CD14-positive monocyte (primary cell): ENCODE measurements at regions not wholly inside any gene's neighbourhood (a gene's known extent, or its start where the extent isn't known, plus 50 kb on each side); places are given as distances from the start of the nearest gene placed in this dataset.

Experiments used
- DNase-seq, 3 donors: peaks; one replicate each; pipeline ENCODE4 v3.0.0-alpha.2; 2011 to 2022
- H2AFZ ChIP-seq: 2 replicates; pipeline ENCODE4 v1.6.0; 2012; ENCODE audit warnings: mild to moderate bottlenecking, low read depth, low read length, inconsistent platforms; ENCODE audit not compliant: insufficient read depth, poor library complexity, severe bottlenecking
- H3K27ac ChIP-seq, 2 donors: 1 replicate in 1 of 2; 2 replicates in 1 of 2; pipeline ENCODE4 v1.5.1; 2012 to 2013; ENCODE audit warnings: low read length in 2 of 2, control low read depth in 1 of 2, inconsistent platforms in 1 of 2, low read depth in 1 of 2, mild to moderate bottlenecking in 1 of 2
- H3K27me3 ChIP-seq, 2 donors: one replicate each; pipeline versions ENCODE4 v1.6.0 to v1.6.1; 2011 to 2013; ENCODE audit warnings: low read length in 2 of 2; ENCODE audit not compliant: control insufficient read depth in 2 of 2, insufficient read depth in 2 of 2
- H3K36me3 ChIP-seq, 2 donors: replicated peaks in 1 of 2; 1 replicate in 1 of 2; 2 replicates in 1 of 2; pipeline versions ENCODE4 v1.5.1 to v1.6.1; 2012 to 2013; ENCODE audit warnings: low read length in 2 of 2, control low read depth in 1 of 2, inconsistent platforms in 1 of 2, mild to moderate bottlenecking in 1 of 2; ENCODE audit not compliant: insufficient read depth in 2 of 2, control insufficient read depth in 1 of 2
- H3K4me1 ChIP-seq, 2 donors: 1 replicate in 1 of 2; 2 replicates in 1 of 2; pipeline versions ENCODE4 v1.5.1 to v1.6.1; 2012 to 2013; ENCODE audit warnings: low read length in 2 of 2, control low read depth in 1 of 2, inconsistent platforms in 1 of 2, mild to moderate bottlenecking in 1 of 2, moderate library complexity in 1 of 2; ENCODE audit not compliant: insufficient read depth in 2 of 2, control insufficient read depth in 1 of 2
- H3K4me2 ChIP-seq: replicated peaks from 2 replicates; pipeline ENCODE3; 2012; ENCODE audit warnings: low read length, moderate library complexity, mild to moderate bottlenecking; ENCODE audit not compliant: poor library complexity, severe bottlenecking; ENCODE audit errors: extremely low read depth
- H3K4me3 ChIP-seq, 3 experiments: fragments of 200-600 bp in 1 of 3; sonication (generic) in 1 of 3; replicated peaks in 1 of 3; 1 replicate in 2 of 3; 2 replicates in 1 of 3; pipeline ENCODE4 v1.5.1; 2011 to 2013; ENCODE audit warnings: low read length in 3 of 3, mild to moderate bottlenecking in 3 of 3, control low read depth in 2 of 3, low read depth in 2 of 3, inconsistent platforms in 1 of 3, moderate library complexity in 1 of 3
- H3K79me2 ChIP-seq: 2 replicates; pipeline ENCODE4 v1.6.0; 2012; ENCODE audit warnings: mild to moderate bottlenecking, control low read depth, inconsistent platforms, low read length, moderate library complexity; ENCODE audit not compliant: insufficient read depth
- H3K9ac ChIP-seq: 2 replicates; pipeline ENCODE4 v1.6.0; 2017; ENCODE audit warnings: low read length, mild to moderate bottlenecking; ENCODE audit not compliant: insufficient read depth, poor library complexity, severe bottlenecking
- H3K9me3 ChIP-seq, 2 donors: replicated peaks in 1 of 2; 1 replicate in 1 of 2; 2 replicates in 1 of 2; pipeline versions ENCODE4 v1.5.1 to v1.6.1; 2012 to 2013; ENCODE audit warnings: low read length in 2 of 2, control low read depth in 1 of 2; ENCODE audit not compliant: control insufficient read depth in 1 of 2, insufficient read depth in 1 of 2
- H4K20me1 ChIP-seq: 2 replicates; pipeline ENCODE4 v1.6.0; 2012; ENCODE audit warnings: mild to moderate bottlenecking, low read length, control low read depth, moderate library complexity; ENCODE audit not compliant: insufficient read depth
- H3K27ac Mint-ChIP-seq, 7 donors: one replicate each; pipeline ENCODE4 v1.8.0; 2020; ENCODE audit warnings: mild to moderate bottlenecking in 7 of 7, mixed read lengths in 7 of 7, moderate library complexity in 6 of 7, inconsistent platforms in 2 of 7
- H3K27me3 Mint-ChIP-seq, 3 donors: one replicate each; pipeline ENCODE4 v1.8.0; 2021 to 2022; ENCODE audit warnings: low read depth in 3 of 3, mild to moderate bottlenecking in 3 of 3, mixed read lengths in 3 of 3, moderate library complexity in 3 of 3, inconsistent platforms in 1 of 3
- H3K36me3 Mint-ChIP-seq, 2 donors: one replicate each; pipeline ENCODE4 v1.8.0; 2020; ENCODE audit warnings: mixed read lengths in 2 of 2, inconsistent platforms in 1 of 2, mild to moderate bottlenecking in 1 of 2
- H3K4me1 Mint-ChIP-seq: one replicate; pipeline ENCODE4 v1.8.0; 2020; ENCODE audit warnings: mild to moderate bottlenecking, mixed read lengths
- H3K4me3 Mint-ChIP-seq, 2 donors: one replicate each; pipeline ENCODE4 v1.8.0; 2020; ENCODE audit warnings: mild to moderate bottlenecking in 2 of 2, mixed read lengths in 2 of 2, moderate library complexity in 1 of 2
- H3K9me3 Mint-ChIP-seq, 7 donors: one replicate each; pipeline ENCODE4 v1.8.0; 2020 to 2022; ENCODE audit warnings: mixed read lengths in 7 of 7, mild to moderate bottlenecking in 6 of 7, moderate library complexity in 6 of 7, inconsistent platforms in 2 of 7
- CTCF ChIP-seq: fragments of 200-600 bp; IDR thresholded peaks from one replicate; pipeline ENCODE4 v1.8.0; 2022; ENCODE audit warnings: antibody characterized with exemption, mild to moderate bottlenecking
- WGBS: methylation state at CpG from one replicate; pipeline ENCODE4 v1.1.5; 2013; ENCODE audit warnings: missing lambda C conversion rate; ENCODE audit not compliant: insufficient coverage; 5-methylcytosine and 5-hydroxymethylcytosine counted together
- intact Hi-C, 2 donors: fragments of 100-400 bp; cut with micrococcal nuclease; formaldehyde crosslinking; loops; one replicate each; pipeline versions ENCODE4 v1.15.0 to v1.15.1; 2023

- peaks cover 0 to 8% (median 0%) of the 10 kb centered on the region in 7 donors for H3K9me3 Mint-ChIP-seq
- no peak overlapping the region for H3K4me3 Mint-ChIP-seq
- no peaks in the 10 kb centered on the region for H3K4me1 ChIP-seq
- H3K79me2 ChIP-seq: no peaks in the 10 kb centered on the region
- no peak overlapping the region for H3K4me3 ChIP-seq
- no peak overlapping the region for H3K27ac Mint-ChIP-seq
- intact Hi-C loops: no loop called here
- H3K27me3 Mint-ChIP-seq: no peaks in the 10 kb centered on the region
- no peak overlapping the region for H3K4me2 ChIP-seq
- no peak overlapping the region for H2AFZ ChIP-seq
- H3K4me1 Mint-ChIP-seq: no peaks in the 10 kb centered on the region
- TF ChIP-seq CTCF: no peak
- no peaks in the 10 kb centered on the region for H3K9me3 ChIP-seq
- H3K36me3 ChIP-seq: no peaks in the 10 kb centered on the region
- H3K9ac ChIP-seq: no peak overlapping the region
- no peaks in the 10 kb centered on the region for H3K27me3 ChIP-seq
- no peaks in the 10 kb centered on the region for H3K36me3 Mint-ChIP-seq
- no peak for DNase-seq
- H4K20me1 ChIP-seq: no peaks in the 10 kb centered on the region
- no peak overlapping the region for H3K27ac ChIP-seq
- no CpG with 5 or more reads among the region's 2 CpGs for WGBS
Observed at GRCh38 chr5:86439593-86440110, 178.1 kb upstream of the COX7C start.

DNA sequence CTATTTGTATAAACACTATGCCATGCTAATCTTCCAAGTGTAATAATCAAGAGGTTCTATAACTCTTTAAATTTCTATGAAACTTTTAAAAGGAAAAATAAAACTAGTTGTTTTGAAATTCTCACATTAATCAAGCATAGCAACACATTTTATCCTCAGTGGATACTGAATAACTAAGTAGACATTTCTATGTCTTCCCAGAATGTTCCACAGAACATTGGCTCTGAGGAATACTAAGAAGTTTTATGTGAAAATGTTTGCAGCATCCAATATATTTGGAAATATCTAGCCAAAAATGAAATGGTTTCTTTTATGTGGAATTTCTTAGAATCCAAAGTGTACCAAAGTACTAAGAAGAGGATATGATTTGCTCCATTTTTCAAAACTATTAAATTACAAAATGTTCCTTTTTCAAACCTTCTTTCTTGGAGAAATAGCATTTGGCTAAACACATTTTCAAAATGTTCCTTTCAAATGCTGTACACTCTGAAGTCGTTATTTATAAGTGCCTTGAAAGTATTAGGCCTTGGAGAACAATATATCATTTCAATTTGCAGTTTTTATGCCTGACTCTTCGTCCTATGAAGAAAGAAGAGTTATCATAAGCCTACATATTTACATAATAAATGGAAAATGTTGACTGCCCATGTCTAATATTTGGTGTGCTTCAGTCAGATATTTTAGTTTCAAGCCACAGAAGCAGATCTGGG, 175.6 kb upstream of the COX7C start:
- Histone ChIP-seq H3K36me3 (no peaks in the 10 kb centered on the region), H4K20me1 (no peaks in the 10 kb centered on the region), H3K79me2 (no peaks in the 10 kb centered on the region), H3K4me2 (no peak overlapping the region), H3K4me3 (no peak overlapping the region), H2AFZ (no peak overlapping the region), H3K4me1 (no peaks in the 10 kb centered on the region), H3K27me3 (no peaks in the 10 kb centered on the region), H3K9ac (no peak overlapping the region), H3K9me3 (no peaks in the 10 kb centered on the region), H3K27ac (no peak overlapping the region)
- intact Hi-C loops: no loop called here
- Mint-ChIP-seq H3K9me3 (peaks cover 0 to 8% (median 0%) of the 10 kb centered on the region in 7 donors), H3K4me3 (no peak overlapping the region), H3K4me1 (no peaks in the 10 kb centered on the region), H3K36me3 (no peaks in the 10 kb centered on the region), H3K27ac (no peak overlapping the region), H3K27me3 (no peaks in the 10 kb centered on the region)
- no peak for DNase-seq
- no CpG with 5 or more reads among the region's 2 CpGs for WGBS
- TF ChIP-seq CTCF: no peak
